MCF 10A (cell line): ENCODE measurements at regions not wholly inside any gene's neighbourhood (a gene's known extent, or its start where the extent isn't known, plus 50 kb on each side); places are given as distances from the start of the nearest gene placed in this dataset.

Experiments used
- BruUV-seq: library from RNA; stranded (reverse); fragments of 400-500 nt; replicated peaks from 2 replicates; lab custom pipeline; 2021; lab: Mats Ljungman, UMichigan
- CTCF ChIA-PET: fragments of 300-600 bp; sonication (Branson Sonifier 250); formaldehyde crosslinking; extraction: SDS; loops from one replicate; lab custom pipeline; 2021; ENCODE audit warnings: antibody characterized with exemption, inconsistent platforms; lab: Yijun Ruan, JAX
- POLR2A ChIA-PET: fragments of 300-600, 350-650 bp; sonication (Branson Sonifier 250); formaldehyde crosslinking; extraction: SDS; loops from one replicate; lab custom pipeline; 2020; ENCODE audit warnings: antibody characterized with exemption, inconsistent platforms; lab: Yijun Ruan, JAX
- DNase-seq: peaks from one replicate; pipeline ENCODE4 v3.0.0-alpha.2; 2018; ENCODE audit not compliant: unreplicated experiment
- H3K27ac Mint-ChIP-seq: one replicate; pipeline ENCODE4 v1.8.0; 2022; ENCODE audit warnings: mild to moderate bottlenecking, low read depth, mixed read lengths; ENCODE audit not compliant: unreplicated experiment
- H3K27me3 Mint-ChIP-seq: one replicate; pipeline ENCODE4 v1.8.0; 2022; ENCODE audit warnings: mixed read lengths; ENCODE audit not compliant: insufficient read depth, unreplicated experiment
- H3K36me3 Mint-ChIP-seq: one replicate; pipeline ENCODE4 v1.8.0; 2022; ENCODE audit warnings: mild to moderate bottlenecking, moderate library complexity, mixed read lengths; ENCODE audit not compliant: insufficient read depth, unreplicated experiment
- H3K4me1 Mint-ChIP-seq: one replicate; pipeline ENCODE4 v1.8.0; 2022; ENCODE audit warnings: mixed read lengths; ENCODE audit not compliant: insufficient read depth, unreplicated experiment
- H3K4me3 Mint-ChIP-seq: one replicate; pipeline ENCODE4 v1.8.0; 2022; ENCODE audit warnings: mild to moderate bottlenecking, moderate library complexity, mixed read lengths; ENCODE audit not compliant: unreplicated experiment
- H3K9me3 Mint-ChIP-seq: one replicate; pipeline ENCODE4 v1.8.0; 2022; ENCODE audit warnings: mixed read lengths; ENCODE audit not compliant: unreplicated experiment
- CTCF ChIP-seq: fragments of 200-600 bp; IDR thresholded peaks from one replicate; pipeline ENCODE4 v1.8.0; 2022; ENCODE audit warnings: antibody characterized with exemption, mild to moderate bottlenecking; ENCODE audit not compliant: unreplicated experiment
- intact Hi-C: fragments of 100-400 bp; cut with micrococcal nuclease; formaldehyde crosslinking; loops from 2 replicates; pipeline ENCODE4 v1.14.1; 2022

- H3K9me3 Mint-ChIP-seq, result no peaks in the 10 kb centered on the region
- CTCF ChIA-PET, result no interaction called here
- no TSS peak for BruUV-seq
- no peaks in the 10 kb centered on the region for H3K27me3 Mint-ChIP-seq
- POLR2A ChIA-PET, result no interaction called here
- H3K4me1 Mint-ChIP-seq, result no peaks in the 10 kb centered on the region
- H3K36me3 Mint-ChIP-seq, result no peaks in the 10 kb centered on the region
- no peak overlapping the region for H3K4me3 Mint-ChIP-seq
- H3K27ac Mint-ChIP-seq, result no peak overlapping the region
- no peak for DNase-seq
- no peak for TF ChIP-seq CTCF
- intact Hi-C loops, result no loop called here
Measured at GRCh38 chrX:84709987-84710386, 207.7 kb upstream of the HDX start.

- Mint-ChIP-seq H3K36me3 (no peaks in the 10 kb centered on the region), H3K9me3 (no peaks in the 10 kb centered on the region)
- no TSS peak for BruUV-seq
Measured at GRCh38 chrX:84710611-84711010, 208.4 kb upstream of the HDX start.

DNA sequence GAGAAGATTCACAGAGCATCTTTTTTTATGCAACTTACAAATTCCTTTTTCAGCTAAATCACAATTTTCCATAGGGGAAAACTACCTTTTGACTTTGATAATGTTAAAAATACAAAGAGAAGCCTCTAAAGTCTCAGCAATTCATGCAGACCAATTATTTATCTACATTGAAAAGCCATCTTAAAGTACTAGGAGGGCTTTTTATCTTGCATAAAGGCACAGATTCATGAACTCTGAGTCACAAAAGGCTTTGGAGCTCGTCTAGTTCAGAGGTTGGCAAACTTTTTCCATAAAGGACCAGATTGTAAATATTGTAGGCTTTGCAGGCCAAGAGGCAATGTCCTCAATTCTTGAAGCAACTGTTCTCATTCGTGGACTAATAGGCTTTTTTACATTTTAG, 210.4 kb upstream of the HDX start:
- no peaks in the 10 kb centered on the region for H3K4me1 Mint-ChIP-seq
- CTCF ChIA-PET, result interaction anchor here (0.5 kb wide), 1 partner anchor 17 kb away, joined by 3 read pairs; no protein-coding TSS in a partner anchor
- no peak for DNase-seq
- peaks cover 5% of the 10 kb centered on the region for H3K27me3 Mint-ChIP-seq
- H3K36me3 Mint-ChIP-seq, result no peaks in the 10 kb centered on the region
- no TSS peak for BruUV-seq
- no peaks in the 10 kb centered on the region for H3K9me3 Mint-ChIP-seq
- POLR2A ChIA-PET, result interaction anchor here (1.2 kb wide), 1 partner anchor 182 kb away, joined by 3 read pairs; no protein-coding TSS in a partner anchor
- TF ChIP-seq CTCF, result no peak
- intact Hi-C loops, result no loop called here
- no peak overlapping the region for H3K4me3 Mint-ChIP-seq
- no peak overlapping the region for H3K27ac Mint-ChIP-seq

More at GRCh38 chrX:84710611-84711010, 208.4 kb upstream of the HDX start:
- intact Hi-C loops, result no loop called here
- POLR2A ChIA-PET, result no interaction called here
- TF ChIP-seq CTCF, result no peak
- Mint-ChIP-seq H3K4me3 (no peak overlapping the region), H3K4me1 (no peaks in the 10 kb centered on the region), H3K27me3 (no peaks in the 10 kb centered on the region), H3K27ac (no peak overlapping the region)
- CTCF ChIA-PET, result no interaction called here
- DNase-seq, result no peak

DNA sequence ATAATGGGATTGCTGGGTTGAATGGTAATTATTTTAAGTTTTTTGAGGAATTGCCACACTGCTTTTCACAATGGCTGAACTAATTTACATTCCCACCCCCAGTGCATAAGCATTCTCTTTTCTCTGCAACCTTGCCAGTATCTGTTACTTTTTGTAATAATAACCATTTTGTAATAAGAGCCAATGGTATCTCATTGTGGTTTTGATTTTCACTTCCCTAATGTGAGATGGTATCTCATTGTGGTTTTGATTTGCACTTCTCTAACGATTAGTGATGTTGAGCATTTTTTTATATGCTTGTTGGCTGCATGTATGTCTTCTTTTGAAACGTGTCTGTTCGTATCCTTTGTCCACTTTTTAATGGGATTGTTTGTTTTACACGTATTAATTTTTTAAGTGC, 213.1 kb upstream of the HDX start:
- BruUV-seq, result no TSS peak

More for the DNA sequence above, 213.1 kb upstream of the HDX start:
- Mint-ChIP-seq H3K27ac (no peak overlapping the region), H3K4me3 (no peak overlapping the region), H3K27me3 (peaks cover 15% of the 10 kb centered on the region), H3K4me1 (no peaks in the 10 kb centered on the region), H3K36me3 (no peaks in the 10 kb centered on the region), H3K9me3 (no peaks in the 10 kb centered on the region)
- TF ChIP-seq CTCF, result no peak
- ChIA-PET POLR2A (no interaction called here), CTCF (interaction anchor here (1.7 kb wide), 1 partner anchor 15 kb away, joined by 6 read pairs; no protein-coding TSS in a partner anchor)
- no peak for DNase-seq
- intact Hi-C loops, result no loop called here
